ENCODE measurements at regions not wholly inside any gene's neighbourhood (a gene's known extent, or its start where the extent isn't known, plus 50 kb on each side); places are given as distances from the start of the nearest gene placed in this dataset.

- H3K27me3 Mint-ChIP-seq: no peaks in the 10 kb centered on the region
- DNase-seq: no peak
- no peak overlapping the region for H3K4me3 Mint-ChIP-seq
- Histone ChIP-seq H3K27ac (ENCODE audit: low read depth in 1 of 2, low read length in 2 of 2) (no peak overlapping the region), H3K4me1 (ENCODE audit: insufficient read depth, low read length) (no peaks in the 10 kb centered on the region), H3K9me3 (ENCODE audit: control insufficient read depth in 1 of 2, insufficient read depth in 1 of 2, low read length in 2 of 2) (peaks cover 3 to 26% of the 10 kb centered on the region in 2 experiments), H3K27me3 (ENCODE audit: control insufficient read depth in 1 of 2, insufficient read depth in 2 of 2, low read length in 2 of 2) (no peaks in the 10 kb centered on the region), H3K36me3 (ENCODE audit: insufficient read depth, low read length) (no peaks in the 10 kb centered on the region), H3K4me3 (ENCODE audit: low read length) (no peak overlapping the region)
- no peak overlapping the region for H3K27ac Mint-ChIP-seq
- ATAC-seq (ENCODE audit: poor library complexity): no peak
- TF ChIP-seq CTCF (IDR thresholded peaks at IDR 0.05): no peak
- POLR2A ChIA-PET: interaction anchor here (0.6 kb wide), 1 partner anchor 10 kb away, joined by 3 read pairs; no protein-coding TSS in a partner anchor
- H3K9me3 Mint-ChIP-seq: peaks cover 7% of the 10 kb centered on the region
- H3K4me1 Mint-ChIP-seq (ENCODE audit: low read depth): no peaks in the 10 kb centered on the region
- CTCF ChIA-PET: no interaction called here
- intact Hi-C loops (cut with DNase I, micrococcal nuclease): no loop called here
- peaks cover 6% of the 10 kb centered on the region for H3K36me3 Mint-ChIP-seq (ENCODE audit: low read depth)
Measured at GRCh38 chr5:56422076-56422762, 189.1 kb upstream of the ANKRD55 start.

GRCh38 chr5:56421246-56422075, 188.3 kb upstream of the ANKRD55 start:
- Mint-ChIP-seq H3K36me3 (ENCODE audit: low read depth) (peaks cover 6% of the 10 kb centered on the region), H3K27me3 (no peaks in the 10 kb centered on the region), H3K4me1 (ENCODE audit: low read depth) (no peaks in the 10 kb centered on the region), H3K9me3 (peaks cover 7% of the 10 kb centered on the region), H3K4me3 (no peak overlapping the region), H3K27ac (no peak overlapping the region)
- Histone ChIP-seq H3K9me3 (ENCODE audit: control insufficient read depth in 1 of 2, insufficient read depth in 1 of 2, low read length in 2 of 2) (peaks cover 3 to 26% of the 10 kb centered on the region in 2 experiments), H3K36me3 (ENCODE audit: insufficient read depth, low read length) (no peaks in the 10 kb centered on the region), H3K4me3 (ENCODE audit: low read length) (no peak overlapping the region), H3K27me3 (ENCODE audit: control insufficient read depth in 1 of 2, insufficient read depth in 2 of 2, low read length in 2 of 2) (no peaks in the 10 kb centered on the region), H3K4me1 (ENCODE audit: insufficient read depth, low read length) (no peaks in the 10 kb centered on the region), H3K27ac (ENCODE audit: low read depth in 1 of 2, low read length in 2 of 2) (no peak overlapping the region)
- ChIA-PET POLR2A (interaction anchor here (0.6 kb wide), 1 partner anchor 10 kb away, joined by 3 read pairs; no protein-coding TSS in a partner anchor), CTCF (no interaction called here)
- DNase-seq: no peak
- no peak for ATAC-seq (ENCODE audit: poor library complexity)
- TF ChIP-seq CTCF (IDR thresholded peaks at IDR 0.05): no peak
- intact Hi-C loops (cut with DNase I, micrococcal nuclease): loop anchor here in 1 of 2 experiments (2.0 kb wide), 1 partner anchor 51 kb away; no protein-coding TSS in a partner anchor

- H3K27ac Mint-ChIP-seq: no peak overlapping the region
- H3K36me3 ChIP-seq (ENCODE audit: insufficient read depth, low read length): no peaks in the 10 kb centered on the region
- no peaks in the 10 kb centered on the region for H3K27me3 Mint-ChIP-seq
- H3K27ac ChIP-seq (ENCODE audit: low read depth in 1 of 2, low read length in 2 of 2): no peak overlapping the region
- no peak for DNase-seq
- intact Hi-C loops (cut with DNase I, micrococcal nuclease): loop anchor here in 1 of 2 experiments (2.0 kb wide), 1 partner anchor 50 kb away; no protein-coding TSS in a partner anchor
- H3K4me3 ChIP-seq (ENCODE audit: low read length): no peak overlapping the region
- peaks cover 6% of the 10 kb centered on the region for H3K36me3 Mint-ChIP-seq (ENCODE audit: low read depth)
- H3K9me3 Mint-ChIP-seq: peaks cover 7% of the 10 kb centered on the region
- peaks cover 3 to 26% of the 10 kb centered on the region in 2 experiments for H3K9me3 ChIP-seq (ENCODE audit: control insufficient read depth in 1 of 2, insufficient read depth in 1 of 2, low read length in 2 of 2)
- no peaks in the 10 kb centered on the region for H3K27me3 ChIP-seq (ENCODE audit: control insufficient read depth in 1 of 2, insufficient read depth in 2 of 2, low read length in 2 of 2)
- no peak for ATAC-seq (ENCODE audit: poor library complexity)
- POLR2A ChIA-PET: no interaction called here
- H3K4me3 Mint-ChIP-seq: no peak overlapping the region
- no peak for TF ChIP-seq CTCF (IDR thresholded peaks at IDR 0.05)
- CTCF ChIA-PET: no interaction called here
- H3K4me1 Mint-ChIP-seq (ENCODE audit: low read depth): peaks cover 7% of the 10 kb centered on the region
- peaks cover 3% of the 10 kb centered on the region for H3K4me1 ChIP-seq (ENCODE audit: insufficient read depth, low read length)
Measured at GRCh38 chr5:56420323-56420722, 187.2 kb upstream of the ANKRD55 start.

All from CD4-positive, alpha-beta T cell (primary cell).